ENCODE measurements at regions not wholly inside any gene's neighbourhood (a gene's known extent, or its start where the extent isn't known, plus 50 kb on each side); places are given as distances from the start of the nearest gene placed in this dataset.

DNA sequence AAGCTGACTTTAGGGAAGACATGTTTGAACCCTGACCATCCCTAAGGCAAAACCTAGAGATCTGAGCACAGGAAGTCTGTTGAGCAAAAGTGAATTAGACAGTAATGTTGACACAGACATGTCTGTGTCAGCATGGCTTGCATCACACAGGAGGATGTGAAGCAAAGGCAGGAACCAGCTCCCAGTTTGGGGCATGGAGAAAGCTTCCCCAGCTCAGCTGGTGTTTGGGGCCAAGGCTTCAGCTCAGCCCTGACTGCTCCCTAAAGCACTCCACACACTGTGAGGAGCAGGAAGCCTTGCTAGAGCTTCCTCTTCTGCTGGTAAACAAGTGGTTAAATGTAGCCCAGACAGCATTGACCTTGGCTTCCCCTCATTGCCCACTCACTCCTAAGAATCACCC, 153.8 kb upstream of the UBL3 start:
- Mint-ChIP-seq H3K36me3 (ENCODE audit: insufficient read depth) (no peaks in the 10 kb centered on the region), H3K27ac (no peak overlapping the region), H3K27me3 (peaks cover 4% of the 10 kb centered on the region), H3K4me1 (ENCODE audit: low read depth) (peaks cover 2% of the 10 kb centered on the region), H3K9me3 (ENCODE audit: low read depth) (no peaks in the 10 kb centered on the region), H3K4me3 (ENCODE audit: low read depth) (no peak overlapping the region)
- DNase-seq (ENCODE audit: low spot score, unreplicated experiment), result no peak
- TF ChIP-seq, protein P1, sequence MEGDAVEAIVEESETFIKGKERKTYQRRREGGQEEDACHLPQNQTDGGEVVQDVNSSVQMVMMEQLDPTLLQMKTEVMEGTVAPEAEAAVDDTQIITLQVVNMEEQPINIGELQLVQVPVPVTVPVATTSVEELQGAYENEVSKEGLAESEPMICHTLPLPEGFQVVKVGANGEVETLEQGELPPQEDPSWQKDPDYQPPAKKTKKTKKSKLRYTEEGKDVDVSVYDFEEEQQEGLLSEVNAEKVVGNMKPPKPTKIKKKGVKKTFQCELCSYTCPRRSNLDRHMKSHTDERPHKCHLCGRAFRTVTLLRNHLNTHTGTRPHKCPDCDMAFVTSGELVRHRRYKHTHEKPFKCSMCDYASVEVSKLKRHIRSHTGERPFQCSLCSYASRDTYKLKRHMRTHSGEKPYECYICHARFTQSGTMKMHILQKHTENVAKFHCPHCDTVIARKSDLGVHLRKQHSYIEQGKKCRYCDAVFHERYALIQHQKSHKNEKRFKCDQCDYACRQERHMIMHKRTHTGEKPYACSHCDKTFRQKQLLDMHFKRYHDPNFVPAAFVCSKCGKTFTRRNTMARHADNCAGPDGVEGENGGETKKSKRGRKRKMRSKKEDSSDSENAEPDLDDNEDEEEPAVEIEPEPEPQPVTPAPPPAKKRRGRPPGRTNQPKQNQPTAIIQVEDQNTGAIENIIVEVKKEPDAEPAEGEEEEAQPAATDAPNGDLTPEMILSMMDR (IDR thresholded peaks at IDR 0.05; ENCODE audit: unreplicated experiment), result no peak

GRCh38 chr13:30002577-30002976, 152.2 kb upstream of the UBL3 start:
- Mint-ChIP-seq H3K4me3 (ENCODE audit: low read depth) (no peak overlapping the region), H3K9me3 (ENCODE audit: low read depth) (no peaks in the 10 kb centered on the region), H3K4me1 (ENCODE audit: low read depth) (peaks cover 2% of the 10 kb centered on the region)

DNA sequence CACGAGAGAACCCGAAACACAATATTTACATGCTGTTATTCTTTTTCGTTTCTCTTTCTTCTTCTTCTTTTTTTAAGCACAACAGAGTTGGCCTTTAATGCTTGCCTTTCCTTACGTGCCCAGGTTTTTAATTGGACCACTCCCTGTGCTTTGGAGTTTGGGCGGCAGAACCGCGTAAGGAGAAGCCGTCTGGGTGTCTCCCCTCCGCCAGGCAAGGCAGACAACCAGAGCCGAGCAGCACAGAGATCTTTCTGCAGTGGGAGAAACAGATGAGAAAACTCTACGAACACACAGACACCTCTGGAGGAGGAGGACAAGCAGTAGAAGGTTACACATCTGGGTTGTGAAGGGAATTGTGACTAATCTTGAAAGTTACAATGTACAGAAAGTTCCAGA, 150.0 kb upstream of the UBL3 start:
- H3K27ac Mint-ChIP-seq, result no peak overlapping the region
- TF ChIP-seq, protein P1 (IDR thresholded peaks at IDR 0.05; ENCODE audit: unreplicated experiment), result no peak

More at GRCh38 chr13:30002577-30002976, 152.2 kb upstream of the UBL3 start:
- Mint-ChIP-seq H3K27ac (no peak overlapping the region), H3K27me3 (peaks cover 4% of the 10 kb centered on the region), H3K36me3 (ENCODE audit: insufficient read depth) (no peaks in the 10 kb centered on the region)
- DNase-seq (ENCODE audit: low spot score, unreplicated experiment), result no peak
- TF ChIP-seq, protein P1 (IDR thresholded peaks at IDR 0.05; ENCODE audit: unreplicated experiment), result no peak

GRCh38 chr13:29999492-30000369, 149.3 kb upstream of the UBL3 start:
- H3K4me3 Mint-ChIP-seq (ENCODE audit: low read depth), result no peak overlapping the region
- TF ChIP-seq, protein P1 (IDR thresholded peaks at IDR 0.05; ENCODE audit: unreplicated experiment), result no peak

More for the DNA sequence above, 150.0 kb upstream of the UBL3 start:
- no peak overlapping the region for H3K4me3 Mint-ChIP-seq (ENCODE audit: low read depth)
- H3K27me3 Mint-ChIP-seq, result peaks cover 3% of the 10 kb centered on the region
- no peaks in the 10 kb centered on the region for H3K9me3 Mint-ChIP-seq (ENCODE audit: low read depth)
- no peak for DNase-seq (ENCODE audit: low spot score, unreplicated experiment)
- no peaks in the 10 kb centered on the region for H3K36me3 Mint-ChIP-seq (ENCODE audit: insufficient read depth)
- peaks cover 2% of the 10 kb centered on the region for H3K4me1 Mint-ChIP-seq (ENCODE audit: low read depth)

GRCh38 chr13:29996316-29996715, 145.9 kb upstream of the UBL3 start:
- TF ChIP-seq, protein P1 (IDR thresholded peaks at IDR 0.05; ENCODE audit: unreplicated experiment), result no peak
- no peaks in the 10 kb centered on the region for H3K27me3 Mint-ChIP-seq
- no peaks in the 10 kb centered on the region for H3K9me3 Mint-ChIP-seq (ENCODE audit: low read depth)
- no peak overlapping the region for H3K27ac Mint-ChIP-seq
- no peak overlapping the region for H3K4me3 Mint-ChIP-seq (ENCODE audit: low read depth)
- DNase-seq (ENCODE audit: low spot score, unreplicated experiment), result no peak
- H3K4me1 Mint-ChIP-seq (ENCODE audit: low read depth), result peaks cover 2% of the 10 kb centered on the region
- H3K36me3 Mint-ChIP-seq (ENCODE audit: insufficient read depth), result no peaks in the 10 kb centered on the region

More at GRCh38 chr13:29999492-30000369, 149.3 kb upstream of the UBL3 start:
- Mint-ChIP-seq H3K27ac (no peak overlapping the region), H3K27me3 (no peaks in the 10 kb centered on the region), H3K9me3 (ENCODE audit: low read depth) (no peaks in the 10 kb centered on the region), H3K36me3 (ENCODE audit: insufficient read depth) (no peaks in the 10 kb centered on the region), H3K4me1 (ENCODE audit: low read depth) (peaks cover 2% of the 10 kb centered on the region)
- DNase-seq (ENCODE audit: low spot score, unreplicated experiment), result no peak
